GM19043 (cell line): ENCODE measurements at regions not wholly inside any gene's neighbourhood (a gene's known extent, or its start where the extent isn't known, plus 50 kb on each side); places are given as distances from the start of the nearest gene placed in this dataset.
"Not testable (repeated sequence)": the region's sequence is repeated elsewhere in the genome, so short reads cannot be mapped to it uniquely, and the experiment has no call there.

Source experiments
- ATAC-seq: cut with Tn5 transposase; IDR thresholded peaks from one replicate; pipeline ENCODE4 v1.9.1; 2021; ENCODE audit warnings: low read depth; ENCODE audit not compliant: unreplicated experiment

GRCh38 chr1:88529581-88529980 is 154.5 kb upstream of the PKN2 start:
- no peak for ATAC-seq

- ATAC-seq = no peak
These were observed 153.8 kb upstream of the PKN2 start for GRCh38 chr1:88530246-88530645.

DNA sequence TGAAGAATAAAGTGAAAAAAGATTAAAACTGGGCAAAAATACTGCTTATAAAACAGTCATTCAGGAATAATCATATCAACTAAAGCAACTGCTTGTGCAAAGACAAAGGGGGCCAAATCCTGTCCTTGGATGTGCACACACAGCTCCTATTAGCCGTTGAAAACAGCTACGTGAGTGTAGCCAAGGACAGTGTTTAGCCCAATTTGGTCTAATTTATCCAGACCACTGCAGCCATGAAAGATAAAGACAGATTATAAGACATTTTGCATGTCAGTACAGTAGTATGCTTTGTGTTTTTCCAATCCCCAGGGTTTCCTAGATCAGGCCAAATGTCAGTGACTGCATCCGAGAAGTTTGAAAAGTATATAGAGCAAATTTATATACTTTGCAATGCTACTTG is 146.3 kb upstream of the PKN2 start:
- no peak for ATAC-seq

GRCh38 chr1:88538222-88538899 is 145.7 kb upstream of the PKN2 start:
- no peak for ATAC-seq

- no peak for ATAC-seq
These were observed 143.8 kb upstream of the PKN2 start for GRCh38 chr1:88540255-88540654.

DNA sequence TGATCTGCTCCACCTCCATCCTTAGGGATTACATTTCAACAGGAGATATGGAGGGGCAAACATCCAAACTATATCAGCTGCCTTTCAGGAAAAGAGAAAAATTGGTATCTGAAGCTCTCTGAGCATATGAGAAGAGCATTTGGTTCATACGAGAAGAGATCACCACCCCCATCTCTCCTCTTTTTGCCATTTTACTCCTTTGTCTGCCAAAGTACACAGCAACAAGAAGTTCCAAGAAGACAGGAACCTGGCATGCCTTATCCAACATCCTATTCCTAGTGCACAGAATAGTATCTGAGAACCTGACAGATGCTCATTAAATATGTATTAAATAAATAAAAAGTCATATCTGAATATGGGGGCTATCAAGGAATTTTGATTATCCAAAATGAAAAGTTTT is 142.5 kb upstream of the PKN2 start:
- no peak for ATAC-seq

- no peak for ATAC-seq
These were observed 139.9 kb upstream of the PKN2 start for GRCh38 chr1:88544195-88544594.

GRCh38 chr1:88549536-88549935 is 134.5 kb upstream of the PKN2 start:
- no peak for ATAC-seq

DNA sequence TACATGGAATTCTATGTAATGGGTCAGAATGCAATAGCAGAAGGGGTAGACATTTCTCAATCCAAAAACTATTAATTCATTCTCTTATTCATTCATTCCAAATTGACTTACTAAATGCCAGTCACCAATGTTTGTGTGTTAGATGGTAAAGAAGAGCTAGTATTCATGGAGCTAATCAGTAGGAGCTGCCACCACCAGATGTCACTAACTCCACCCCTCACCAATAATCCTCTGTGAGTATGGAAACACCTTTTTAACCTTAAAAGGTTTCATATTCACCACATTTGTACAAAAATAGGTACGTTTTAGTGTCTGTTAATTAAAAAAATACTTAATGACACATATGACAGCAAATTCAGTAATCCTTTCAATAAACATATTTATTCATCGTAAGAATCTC is 131.8 kb upstream of the PKN2 start:
- ATAC-seq = no peak

DNA sequence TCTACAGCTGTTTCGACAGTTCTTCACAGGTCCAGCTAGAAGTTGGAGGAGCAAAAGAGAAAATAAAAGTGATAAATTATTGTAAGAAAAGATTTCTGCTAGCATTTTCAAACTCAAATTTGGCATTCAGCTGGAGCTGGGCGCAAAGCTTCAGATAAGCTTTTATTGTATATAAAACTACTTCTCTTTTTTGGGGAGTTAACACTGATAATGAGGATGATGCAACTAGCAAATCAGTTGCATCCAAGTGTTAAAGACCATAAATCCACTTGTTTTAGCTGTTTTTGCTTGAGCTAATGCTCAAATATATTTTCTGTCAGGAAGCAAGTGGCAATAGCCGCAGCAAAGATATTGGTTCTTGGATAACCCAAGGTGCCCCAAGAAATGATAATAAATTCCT is 127.1 kb upstream of the PKN2 start:
- ATAC-seq = no peak

DNA sequence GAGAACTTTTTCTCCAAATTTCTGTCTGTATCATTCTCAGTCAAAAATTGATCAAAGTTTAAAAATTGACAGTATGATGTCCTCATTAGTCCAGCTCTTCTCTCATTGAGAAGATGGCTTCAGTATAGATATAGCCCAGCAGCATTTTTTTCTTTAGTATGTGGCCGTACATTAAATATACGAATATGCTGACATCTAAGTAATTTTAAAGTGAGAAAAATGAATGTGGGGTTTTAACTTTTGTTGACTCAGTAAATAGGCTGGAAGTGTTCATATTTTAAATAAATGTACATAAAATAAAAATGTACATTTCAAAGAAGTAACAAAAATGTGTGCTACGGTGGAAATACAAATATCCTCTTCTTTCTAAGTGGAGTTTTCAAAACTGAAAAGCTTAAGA is 123.5 kb upstream of the PKN2 start:
- no peak for ATAC-seq

DNA sequence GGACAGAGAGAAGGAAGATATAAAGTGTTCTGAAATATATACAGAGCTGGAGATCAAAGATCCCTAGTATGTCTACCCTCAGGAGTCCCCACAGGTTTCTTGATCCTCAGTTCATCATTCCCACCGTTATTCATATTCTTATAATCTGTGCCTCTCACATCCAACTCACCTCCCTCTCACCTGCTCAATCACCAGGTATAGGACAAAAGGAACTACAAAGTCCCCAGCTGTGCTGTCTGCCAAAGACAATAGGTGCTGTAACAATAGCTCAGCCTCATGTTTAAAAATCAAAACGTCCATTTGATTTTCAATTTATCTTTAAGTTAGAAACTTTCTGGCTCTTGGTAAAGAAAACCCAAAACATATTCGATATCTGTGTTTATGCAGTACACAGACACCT is 121.1 kb upstream of the PKN2 start:
- no peak for ATAC-seq

DNA sequence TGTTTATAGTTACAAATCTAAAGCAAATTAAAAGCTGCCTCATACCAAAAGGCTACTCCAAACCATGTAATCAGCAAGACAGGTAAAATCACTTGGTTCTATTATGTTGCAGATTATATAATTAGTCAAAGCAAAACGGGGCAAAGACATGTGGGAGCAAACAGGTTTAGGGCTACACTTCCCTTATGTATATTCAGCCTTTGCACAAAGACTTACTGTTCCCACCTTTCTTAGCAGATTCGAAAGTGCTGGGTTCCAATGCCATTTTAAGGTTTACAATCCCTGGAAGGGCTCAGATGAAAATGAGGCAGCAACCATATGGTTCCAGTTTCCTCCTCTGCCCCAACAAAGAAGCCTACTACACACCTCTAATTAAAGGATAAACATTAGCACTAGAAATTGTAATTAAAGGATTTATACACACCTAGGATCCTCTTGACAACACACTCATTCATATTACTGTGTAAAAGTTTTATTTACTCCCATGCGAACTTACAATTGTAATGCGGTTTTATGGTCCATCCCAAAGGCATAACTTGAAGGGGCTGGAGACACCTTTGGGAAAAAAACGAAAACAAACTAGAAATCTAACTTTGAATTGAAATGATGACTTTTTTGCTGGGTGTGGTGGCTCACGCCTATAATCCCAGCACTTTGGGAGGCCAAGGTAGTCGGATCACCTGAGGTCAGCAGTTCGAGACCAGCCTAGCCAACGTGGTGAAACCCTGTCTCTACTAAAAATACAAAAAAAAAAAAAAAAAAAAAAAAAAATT is 117.3 kb upstream of the PKN2 start:
- no peak for ATAC-seq

- no peak for ATAC-seq
These were observed 112.6 kb upstream of the PKN2 start for GRCh38 chr1:88571506-88571905.

DNA sequence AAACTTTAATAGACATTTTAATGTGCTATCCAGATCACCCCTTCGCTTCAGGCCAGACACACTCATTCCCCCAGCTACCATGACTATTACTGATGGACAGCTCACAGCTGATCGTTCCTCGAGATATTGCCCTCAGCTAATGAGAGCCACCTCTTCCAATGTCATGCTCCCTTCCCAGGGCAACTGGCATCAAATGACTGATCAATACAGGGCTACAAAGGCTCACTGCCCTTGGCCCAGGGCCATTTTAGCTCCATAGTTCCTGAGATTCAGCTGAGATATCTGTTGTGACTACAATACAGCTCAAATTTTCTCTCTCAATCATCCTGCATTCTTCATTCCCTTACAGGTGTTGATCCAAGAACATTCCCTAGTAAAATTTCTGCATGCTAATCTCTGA is 104.5 kb upstream of the PKN2 start:
- ATAC-seq = no peak

- no peak for ATAC-seq
These were observed 102.4 kb upstream of the PKN2 start for GRCh38 chr1:88581703-88582102.

DNA sequence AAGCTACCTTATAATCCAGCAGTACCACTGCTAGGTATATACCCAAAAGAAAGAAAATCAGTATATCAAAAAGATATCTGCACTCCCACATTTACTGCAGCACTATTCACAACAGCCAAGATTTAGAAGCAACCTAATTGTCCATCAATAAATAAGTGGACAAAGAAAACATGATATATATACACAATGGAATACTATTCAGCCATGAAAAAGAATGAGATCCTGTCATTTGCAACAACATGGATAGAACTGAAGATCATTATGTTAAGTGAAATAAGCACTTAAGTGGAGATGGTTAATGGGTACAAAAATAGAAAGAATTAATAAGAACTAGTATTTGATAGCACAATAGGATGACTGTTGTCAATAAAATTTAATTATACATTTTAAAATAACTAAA is 90.7 kb upstream of the PKN2 start:
- no peak for ATAC-seq

DNA sequence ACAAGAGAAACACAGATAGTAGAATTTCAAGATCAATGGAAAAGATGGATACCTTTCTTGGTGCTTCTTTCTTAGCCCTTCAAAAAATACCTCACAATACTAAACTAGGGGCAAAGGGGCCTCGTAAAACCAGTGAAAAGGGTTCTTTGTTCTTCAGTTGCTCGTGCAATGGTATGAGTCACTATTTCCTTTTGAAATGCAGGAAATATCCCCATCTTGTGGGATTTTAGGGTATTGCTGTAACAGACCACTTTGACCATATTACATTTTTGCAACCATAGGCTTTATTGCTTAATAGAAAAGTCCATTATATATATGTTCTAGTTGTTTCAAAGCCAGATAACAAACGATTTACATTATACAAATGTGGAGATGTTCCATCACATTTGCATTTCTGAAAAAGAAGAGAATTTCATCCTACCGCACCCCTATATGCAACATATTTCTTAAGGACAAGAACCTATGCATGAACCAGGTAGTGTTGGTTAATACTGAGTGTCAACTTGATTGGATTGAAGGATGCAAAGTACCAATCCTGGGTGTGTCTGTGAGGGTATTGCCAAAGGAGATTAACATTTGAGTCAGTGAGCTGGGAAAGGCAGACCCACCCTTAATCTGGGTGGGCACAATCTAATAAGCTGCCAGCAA is 88.6 kb upstream of the PKN2 start:
- no peak for ATAC-seq

GRCh38 chr1:88597973-88598372 is 86.1 kb upstream of the PKN2 start:
- not testable (repeated sequence) for ATAC-seq

DNA sequence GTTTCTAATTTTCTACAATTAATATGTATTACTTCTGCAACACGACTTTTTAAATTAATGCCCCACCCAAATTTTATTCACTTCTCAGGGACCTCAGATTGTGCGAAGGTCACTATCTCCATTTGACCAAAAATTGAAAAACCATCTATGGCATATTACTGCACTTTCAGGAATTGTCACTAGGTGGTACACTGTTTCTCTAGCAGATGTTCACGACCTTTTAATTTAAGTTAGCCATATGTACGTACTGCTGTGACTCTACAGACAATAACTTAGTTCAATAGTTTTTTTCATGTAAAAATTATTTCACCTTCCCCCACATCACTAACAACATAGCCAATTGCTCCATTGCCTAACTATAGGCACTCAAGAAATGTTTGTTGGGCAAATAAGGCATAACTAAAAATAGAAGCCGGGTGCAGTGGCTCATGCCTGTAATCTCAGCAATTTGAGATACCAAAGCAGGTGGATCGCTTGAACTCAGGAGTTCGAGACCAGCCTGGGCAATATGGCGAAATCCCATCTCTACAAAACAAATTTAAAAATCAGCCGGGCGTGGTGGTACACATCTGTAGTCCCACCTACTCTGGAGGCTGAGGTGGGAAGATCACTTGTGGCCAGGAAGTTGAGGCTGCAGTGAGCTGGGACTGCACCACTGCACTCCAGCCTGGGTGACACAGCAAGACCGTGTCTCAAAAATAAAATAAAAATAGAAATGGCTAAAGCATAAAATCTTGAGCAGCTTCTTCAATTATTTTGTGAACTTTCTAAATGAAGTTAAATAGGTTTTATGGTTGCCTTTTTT is 75.7 kb upstream of the PKN2 start:
- peak; percentile 75 for ATAC-seq

DNA sequence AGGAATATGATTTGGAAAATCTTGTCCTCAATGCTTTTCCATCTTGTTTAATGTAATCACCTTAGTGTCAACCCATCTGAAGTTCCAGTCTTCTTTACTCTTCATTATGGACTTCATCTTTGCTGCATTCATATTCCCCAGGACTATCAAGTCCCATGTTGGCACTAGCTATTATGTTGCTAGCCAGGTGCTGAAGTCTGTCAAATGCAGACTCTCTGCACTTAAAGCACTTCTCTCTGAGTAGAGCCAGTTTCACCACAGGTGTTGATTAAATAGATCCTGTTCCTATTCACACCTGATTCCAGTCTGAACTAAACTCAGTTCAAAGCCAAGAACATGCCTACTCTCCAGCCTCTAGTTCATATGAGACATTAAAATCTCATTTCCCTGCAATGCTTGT is 75.0 kb upstream of the PKN2 start:
- no peak for ATAC-seq
